HG03025 (cell line): ENCODE measurements at regions not wholly inside any gene's neighbourhood (a gene's known extent, or its start where the extent isn't known, plus 50 kb on each side); places are given as distances from the start of the nearest gene placed in this dataset.
"Not testable (repeated sequence)": the region's sequence is repeated elsewhere in the genome, so short reads cannot be mapped to it uniquely, and the experiment has no call there.

Experiments used
- ATAC-seq: cut with Tn5 transposase; IDR thresholded peaks from one replicate; pipeline ENCODE4 v1.9.1; 2021; ENCODE audit warnings: mild to moderate bottlenecking, moderate library complexity; ENCODE audit not compliant: unreplicated experiment, low FRiP score

DNA sequence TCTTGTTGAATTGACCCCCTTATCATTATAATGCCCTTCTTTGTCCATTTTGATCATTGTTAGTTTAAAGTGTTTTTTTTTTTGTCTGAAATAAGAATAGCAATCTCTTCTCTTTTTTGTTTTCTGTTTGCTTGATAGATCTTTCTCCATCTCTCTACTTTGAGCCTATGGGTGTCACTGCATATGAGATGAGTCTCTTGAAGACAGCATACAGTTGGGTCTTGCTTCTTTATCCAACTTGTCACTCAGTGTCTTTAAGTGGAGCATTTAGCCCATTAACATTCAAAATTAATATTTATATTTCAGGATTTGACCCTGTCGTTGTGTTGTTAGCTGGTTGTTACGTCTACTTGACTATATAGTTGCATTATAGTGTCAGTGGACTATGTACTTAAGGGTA, 135.4 kb downstream of the HMHB1 start:
- no peak for ATAC-seq

GRCh38 chr5:143952809-143953208, 140.8 kb downstream of the HMHB1 start:
- ATAC-seq: no peak

GRCh38 chr5:143953851-143954250, 141.9 kb downstream of the HMHB1 start:
- ATAC-seq: no peak

GRCh38 chr5:143955141-143955540, 143.2 kb downstream of the HMHB1 start:
- no peak for ATAC-seq

GRCh38 chr5:143957455-143957854, 145.5 kb downstream of the HMHB1 start:
- ATAC-seq: no peak

GRCh38 chr5:143962201-143962600, 150.2 kb downstream of the HMHB1 start:
- ATAC-seq: no peak

DNA sequence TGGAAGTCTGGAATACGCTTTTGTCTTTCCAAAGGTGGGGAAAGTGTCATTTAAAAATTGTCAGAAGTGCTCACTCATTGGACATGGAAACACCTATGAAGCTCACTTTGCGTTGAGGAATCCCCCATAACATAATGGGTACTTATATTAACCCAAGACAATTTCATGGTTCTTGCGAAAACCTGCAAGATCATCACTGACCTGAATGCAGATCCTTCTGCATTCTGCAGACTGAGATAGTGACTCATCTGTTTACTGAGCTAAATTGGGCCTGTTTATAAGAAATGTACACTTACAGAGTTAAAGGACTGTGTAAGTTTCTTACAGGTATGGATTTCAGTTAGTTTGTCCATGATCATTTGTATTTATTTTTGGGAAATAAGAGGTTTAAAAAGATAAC, 153.0 kb downstream of the HMHB1 start:
- no peak for ATAC-seq

DNA sequence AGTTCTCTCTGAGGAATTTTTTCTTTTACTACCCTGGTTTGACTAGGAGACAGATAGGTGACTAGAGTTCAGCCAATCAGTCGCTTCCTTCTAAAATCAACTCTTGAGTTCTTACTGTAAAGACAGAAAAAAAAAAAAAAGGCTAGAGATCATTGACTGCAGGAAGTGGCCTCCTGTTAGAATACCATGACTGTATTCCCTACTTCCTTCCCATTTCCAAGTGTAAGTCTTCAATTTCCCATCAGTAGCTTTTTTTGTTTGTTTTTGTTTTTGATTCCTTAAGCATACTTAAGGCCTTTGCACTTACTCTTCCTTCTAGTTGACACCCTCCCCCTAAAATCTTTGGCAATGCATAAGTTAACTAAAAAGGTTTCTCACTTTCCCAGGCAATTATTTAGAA, 154.3 kb downstream of the HMHB1 start:
- no peak for ATAC-seq

DNA sequence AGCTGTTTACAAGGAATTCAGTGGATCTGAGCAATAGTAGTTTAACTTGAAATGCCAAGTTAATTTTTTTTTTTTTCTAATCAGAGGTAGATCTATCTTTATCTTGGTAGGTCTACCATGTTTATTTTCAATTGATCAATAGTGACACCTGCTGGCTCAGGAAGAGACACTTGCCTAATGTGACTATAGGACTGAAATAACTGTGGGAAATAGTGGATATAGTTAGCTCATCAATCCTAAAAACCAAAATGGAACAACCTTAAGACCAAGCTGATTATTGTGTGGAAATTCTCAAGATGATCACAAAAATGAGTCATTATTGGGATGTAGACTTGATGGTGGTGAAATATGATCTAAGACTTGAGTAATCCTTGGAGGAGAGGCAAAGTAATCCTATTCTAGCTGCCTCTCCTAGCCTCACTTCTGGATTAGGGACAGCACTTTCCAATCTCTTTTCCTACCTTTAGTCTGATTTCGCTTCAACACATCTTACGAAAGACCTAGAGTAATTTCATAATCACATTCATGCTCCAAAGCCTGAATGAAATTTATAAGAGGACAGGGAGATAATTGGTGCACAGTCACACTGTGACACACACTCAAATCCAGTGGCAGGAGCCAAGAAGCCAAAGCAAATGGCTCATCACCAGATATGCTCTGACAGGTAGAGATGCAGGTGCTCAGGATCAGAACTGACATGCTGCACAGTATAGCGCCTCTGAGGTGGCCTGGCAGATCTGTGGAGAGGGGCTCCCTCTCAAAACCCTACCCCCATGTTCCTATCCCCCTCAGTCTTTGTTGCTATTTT, 156.3 kb downstream of the HMHB1 start:
- no peak for ATAC-seq

DNA sequence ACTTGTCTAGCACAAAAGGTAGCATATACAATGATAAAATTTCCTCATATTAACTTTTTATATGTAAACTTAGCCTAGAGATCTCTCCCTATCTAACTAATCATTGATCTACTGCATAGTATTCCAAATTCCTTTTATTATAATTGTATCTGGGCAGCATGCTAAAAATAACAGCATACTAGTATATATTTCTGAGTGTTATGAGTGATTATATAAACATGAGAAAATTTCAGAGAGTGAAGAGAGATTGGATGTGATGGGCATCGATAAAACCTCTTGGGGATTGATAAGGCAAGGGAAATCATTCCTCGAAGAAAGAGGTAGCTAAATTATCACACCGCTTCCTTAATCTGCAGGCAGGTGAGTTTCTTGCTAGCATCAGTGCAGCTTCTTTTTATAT, 158.2 kb downstream of the HMHB1 start:
- ATAC-seq: no peak

- ATAC-seq: no peak
Observed at GRCh38 chr5:143972068-143972467, 160.1 kb downstream of the HMHB1 start.

GRCh38 chr5:143976055-143976454, 164.1 kb downstream of the HMHB1 start:
- no peak for ATAC-seq

DNA sequence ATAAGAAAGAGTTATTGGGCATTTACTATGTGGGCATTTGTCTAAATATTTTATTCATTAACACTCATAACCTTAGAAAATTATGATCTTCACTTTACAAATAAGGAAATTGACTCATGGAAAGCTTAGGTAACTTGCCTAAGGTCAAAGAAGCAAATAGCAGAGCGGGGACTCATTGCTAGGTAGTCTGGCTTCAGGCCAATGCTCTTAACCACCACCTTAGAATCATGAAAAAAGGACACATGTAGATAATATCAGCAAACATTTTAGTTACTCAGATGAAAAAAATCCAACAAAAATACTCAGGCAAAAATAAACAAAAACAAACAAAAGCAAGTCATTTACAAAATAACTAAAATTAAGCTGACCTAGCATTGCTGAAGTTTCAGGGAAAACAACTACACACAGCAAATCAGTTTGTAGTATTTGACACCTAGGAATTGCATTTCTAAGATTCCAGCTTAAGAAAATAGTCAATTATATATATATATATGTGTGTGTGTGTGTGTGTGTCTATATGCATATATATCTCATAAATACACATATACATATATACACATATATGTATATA, 166.0 kb downstream of the HMHB1 start:
- no peak for ATAC-seq

DNA sequence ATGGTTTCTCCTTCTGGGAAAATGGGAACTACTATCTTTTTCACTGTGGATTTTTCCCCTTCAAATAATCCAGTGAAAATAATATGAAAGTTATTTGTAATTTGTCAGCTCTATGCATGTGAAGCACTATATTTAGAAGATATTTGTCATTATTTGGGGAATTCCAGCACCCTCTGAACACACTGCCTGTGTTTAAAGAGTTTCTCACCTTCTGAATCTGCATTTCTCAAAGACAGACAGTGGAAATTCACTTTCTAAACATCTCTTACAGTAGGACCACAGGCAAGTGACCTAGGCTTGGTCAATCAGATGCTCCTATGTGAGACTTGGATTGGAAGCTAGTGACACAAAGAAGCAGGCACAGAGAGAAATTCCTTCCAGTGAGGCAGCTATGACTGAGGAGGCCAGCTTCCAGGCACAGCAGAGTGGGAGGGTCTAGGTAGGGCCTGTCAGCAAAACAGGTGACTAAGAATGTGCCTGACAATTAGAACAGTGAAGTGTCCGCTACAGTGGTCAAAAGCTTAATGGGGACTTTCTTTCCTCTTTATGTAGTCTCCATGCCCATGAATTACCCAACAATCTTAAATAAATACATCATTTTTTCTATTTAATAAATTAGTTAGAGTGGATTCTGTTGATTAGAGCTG, 167.2 kb downstream of the HMHB1 start:
- peak; percentile 66 for ATAC-seq

- no peak for ATAC-seq
Observed at GRCh38 chr5:143980506-143980905, 168.5 kb downstream of the HMHB1 start.

DNA sequence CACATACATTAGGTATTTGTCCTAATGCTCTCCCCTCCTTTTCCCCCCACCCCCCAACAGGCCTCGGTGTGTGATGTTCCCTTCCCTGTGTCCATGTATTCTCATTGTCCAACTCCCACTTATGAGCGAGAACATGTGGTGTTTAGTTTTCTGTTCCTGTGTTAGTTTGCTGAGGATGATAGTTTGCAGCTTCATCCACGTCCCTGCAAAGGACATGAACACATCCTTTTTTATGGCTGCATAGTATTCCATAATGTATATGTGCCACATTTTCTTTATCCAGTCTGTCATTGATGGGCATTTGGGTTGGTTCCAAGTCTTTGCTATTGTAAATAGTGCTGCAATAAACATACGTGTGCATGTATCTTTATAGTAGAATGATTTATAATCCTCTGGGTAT, 171.0 kb downstream of the HMHB1 start:
- ATAC-seq: not testable (repeated sequence)

- no peak for ATAC-seq
Observed at GRCh38 chr5:143985832-143986515, 174.0 kb downstream of the HMHB1 start.

- ATAC-seq: no peak
Observed at GRCh38 chr5:143986516-143987212, 174.7 kb downstream of the HMHB1 start.

DNA sequence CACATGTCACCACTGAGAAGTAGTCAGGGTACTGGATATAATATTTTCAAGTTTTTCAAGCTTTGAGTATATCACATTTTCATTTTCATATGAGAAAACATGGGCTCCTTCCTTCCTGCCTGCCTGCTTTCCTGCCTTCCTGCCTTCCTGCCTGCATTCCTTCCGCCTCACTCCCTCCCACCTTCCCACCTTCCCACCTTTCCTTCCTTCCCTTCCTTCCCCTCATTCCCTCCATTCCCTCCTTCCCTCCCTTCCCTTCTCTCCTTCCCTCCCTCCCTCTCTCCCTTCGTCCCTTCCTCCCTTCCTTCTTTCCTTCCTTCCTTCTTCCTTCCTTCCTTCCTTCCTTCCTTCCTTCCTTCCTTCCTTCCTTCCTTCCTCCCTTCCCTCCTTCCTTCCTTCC, 175.3 kb downstream of the HMHB1 start:
- ATAC-seq: no peak

DNA sequence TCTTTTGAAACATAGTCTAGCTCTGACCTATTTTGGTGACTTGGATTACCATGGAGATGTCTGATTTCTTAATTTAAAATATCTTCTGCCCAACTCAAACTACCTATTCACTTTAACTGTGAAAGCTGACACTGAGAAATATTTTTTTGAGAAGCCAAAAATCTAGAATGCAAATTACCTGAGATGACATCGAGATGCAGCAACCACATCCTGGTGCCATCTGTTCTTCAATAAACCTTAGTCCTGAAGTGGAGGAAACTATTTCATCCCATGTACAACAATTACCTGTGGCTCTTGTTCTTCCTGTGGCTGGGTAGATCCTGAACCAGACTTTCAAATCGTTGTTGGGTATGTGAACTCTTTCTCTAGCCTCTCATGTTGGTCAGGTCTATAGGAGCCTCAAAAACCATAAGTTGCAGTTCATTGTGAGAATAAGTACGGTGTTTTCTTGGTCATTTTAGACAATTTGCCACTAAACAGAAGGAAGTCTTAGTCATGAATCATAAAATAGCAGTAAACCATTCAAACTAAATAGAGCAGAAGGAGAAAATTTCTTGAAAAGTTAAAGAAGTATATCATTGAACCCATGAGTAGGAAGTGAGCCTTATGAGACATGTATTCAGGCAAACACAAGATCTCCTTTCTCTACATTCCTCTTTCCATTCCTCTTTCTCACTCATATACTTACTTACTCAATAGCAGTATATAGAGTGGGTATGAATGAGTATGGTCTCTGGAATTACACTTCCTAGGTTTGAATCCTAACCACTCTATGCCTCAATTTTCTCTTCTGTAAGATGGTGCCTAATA, 176.0 kb downstream of the HMHB1 start:
- no peak for ATAC-seq
